Suprapubic skin (tissue), 4 donors: ENCODE measurements at regions not wholly inside any gene's neighbourhood (a gene's known extent, or its start where the extent isn't known, plus 50 kb on each side); places are given as distances from the start of the nearest gene placed in this dataset.

ENCODE experiments used
- POLR2A ChIP-seq, 2 donors: fragments of 450-650 bp; IDR thresholded peaks; one replicate each; pipeline ENCODE4 v1.6.1; 2017; ENCODE audit warnings: antibody characterized with exemption in 2 of 2, mild to moderate bottlenecking in 2 of 2, moderate library complexity in 2 of 2
- POLR2AphosphoS5 ChIP-seq, 3 donors: sonication (generic); formaldehyde crosslinking; IDR thresholded peaks; one replicate each; pipeline ENCODE4 v1.6.1; 2017; ENCODE audit warnings: antibody characterized with exemption in 3 of 3
- TF ChIP-seq, protein P1 (sequence below), 2 donors: fragments of 200-600 bp in 1 of 2; fragments of 450-650 bp in 1 of 2; sonication (generic) in 1 of 2; IDR thresholded peaks; one replicate each; pipeline ENCODE4 v1.5.1; 2016 to 2019; ENCODE audit warnings: antibody characterized with exemption in 2 of 2, mild to moderate bottlenecking in 1 of 2, moderate library complexity in 1 of 2

DNA sequence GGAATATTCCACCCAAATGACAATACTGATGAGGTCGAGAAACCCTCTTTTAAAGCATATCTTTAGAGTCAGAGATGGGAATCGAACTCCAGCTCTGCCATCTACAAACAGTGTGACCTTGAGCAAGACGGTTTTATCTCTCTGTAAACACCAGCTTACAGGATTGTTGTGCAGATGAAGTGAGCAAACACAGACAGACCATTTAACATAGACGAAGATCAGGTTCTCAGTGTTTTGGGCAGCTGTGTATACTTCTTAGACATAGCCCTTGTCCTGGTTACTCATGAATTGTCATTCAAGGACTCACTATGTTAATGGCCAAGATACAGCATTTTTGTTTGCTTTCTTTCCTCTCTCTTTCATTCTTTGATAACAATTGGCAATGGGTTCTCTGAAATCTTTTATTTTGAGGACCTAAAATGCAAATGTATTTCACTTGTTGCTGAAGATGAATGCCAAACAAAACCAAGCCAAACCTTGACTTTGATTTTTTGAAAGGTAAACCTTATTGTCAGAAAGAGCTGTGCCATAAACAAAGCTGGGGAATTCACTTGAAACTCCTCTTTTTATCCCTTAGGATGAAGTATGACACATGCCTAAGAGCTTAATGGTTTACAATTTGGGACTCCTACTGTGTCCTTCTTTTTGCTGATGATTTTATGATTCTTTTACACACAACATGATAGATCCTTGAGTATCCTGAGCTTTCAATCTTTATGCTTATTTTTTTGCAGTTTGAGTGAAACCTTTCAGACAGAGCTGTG, 250.0 kb upstream of the PDZRN3 start:
- TF ChIP-seq POLR2A (IDR thresholded peaks at IDR 0.05) (no peak), POLR2AphosphoS5 (IDR thresholded peaks at IDR 0.05) (no peak)
- TF ChIP-seq, protein P1, sequence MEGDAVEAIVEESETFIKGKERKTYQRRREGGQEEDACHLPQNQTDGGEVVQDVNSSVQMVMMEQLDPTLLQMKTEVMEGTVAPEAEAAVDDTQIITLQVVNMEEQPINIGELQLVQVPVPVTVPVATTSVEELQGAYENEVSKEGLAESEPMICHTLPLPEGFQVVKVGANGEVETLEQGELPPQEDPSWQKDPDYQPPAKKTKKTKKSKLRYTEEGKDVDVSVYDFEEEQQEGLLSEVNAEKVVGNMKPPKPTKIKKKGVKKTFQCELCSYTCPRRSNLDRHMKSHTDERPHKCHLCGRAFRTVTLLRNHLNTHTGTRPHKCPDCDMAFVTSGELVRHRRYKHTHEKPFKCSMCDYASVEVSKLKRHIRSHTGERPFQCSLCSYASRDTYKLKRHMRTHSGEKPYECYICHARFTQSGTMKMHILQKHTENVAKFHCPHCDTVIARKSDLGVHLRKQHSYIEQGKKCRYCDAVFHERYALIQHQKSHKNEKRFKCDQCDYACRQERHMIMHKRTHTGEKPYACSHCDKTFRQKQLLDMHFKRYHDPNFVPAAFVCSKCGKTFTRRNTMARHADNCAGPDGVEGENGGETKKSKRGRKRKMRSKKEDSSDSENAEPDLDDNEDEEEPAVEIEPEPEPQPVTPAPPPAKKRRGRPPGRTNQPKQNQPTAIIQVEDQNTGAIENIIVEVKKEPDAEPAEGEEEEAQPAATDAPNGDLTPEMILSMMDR (IDR thresholded peaks at IDR 0.05) = no peak
